ENCODE measurements at regions not wholly inside any gene's neighbourhood (a gene's known extent, or its start where the extent isn't known, plus 50 kb on each side); places are given as distances from the start of the nearest gene placed in this dataset.

DNA sequence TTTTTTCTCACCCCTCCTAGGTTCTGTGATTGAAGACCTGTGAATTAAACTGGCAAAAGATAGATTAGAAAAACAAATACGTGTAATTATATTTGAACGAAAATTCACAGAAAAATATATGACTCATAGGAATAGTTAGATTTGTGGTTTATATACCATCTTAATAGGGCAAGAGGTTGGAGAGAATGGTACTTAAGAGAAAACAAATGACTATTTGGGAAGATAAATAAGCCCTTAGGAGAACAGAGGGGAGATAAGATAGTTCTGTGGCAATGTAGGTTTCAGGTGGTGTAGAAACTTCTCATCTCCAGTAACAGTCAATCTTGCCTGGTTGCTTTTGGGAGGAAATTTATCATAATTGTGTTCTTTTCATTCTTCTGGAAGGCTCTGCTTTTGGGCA, 122.0 kb downstream of the PRDM9 start:
- TF ChIP-seq POLR2A (IDR thresholded peaks at IDR 0.05), result no peak
- TF ChIP-seq, protein P1, sequence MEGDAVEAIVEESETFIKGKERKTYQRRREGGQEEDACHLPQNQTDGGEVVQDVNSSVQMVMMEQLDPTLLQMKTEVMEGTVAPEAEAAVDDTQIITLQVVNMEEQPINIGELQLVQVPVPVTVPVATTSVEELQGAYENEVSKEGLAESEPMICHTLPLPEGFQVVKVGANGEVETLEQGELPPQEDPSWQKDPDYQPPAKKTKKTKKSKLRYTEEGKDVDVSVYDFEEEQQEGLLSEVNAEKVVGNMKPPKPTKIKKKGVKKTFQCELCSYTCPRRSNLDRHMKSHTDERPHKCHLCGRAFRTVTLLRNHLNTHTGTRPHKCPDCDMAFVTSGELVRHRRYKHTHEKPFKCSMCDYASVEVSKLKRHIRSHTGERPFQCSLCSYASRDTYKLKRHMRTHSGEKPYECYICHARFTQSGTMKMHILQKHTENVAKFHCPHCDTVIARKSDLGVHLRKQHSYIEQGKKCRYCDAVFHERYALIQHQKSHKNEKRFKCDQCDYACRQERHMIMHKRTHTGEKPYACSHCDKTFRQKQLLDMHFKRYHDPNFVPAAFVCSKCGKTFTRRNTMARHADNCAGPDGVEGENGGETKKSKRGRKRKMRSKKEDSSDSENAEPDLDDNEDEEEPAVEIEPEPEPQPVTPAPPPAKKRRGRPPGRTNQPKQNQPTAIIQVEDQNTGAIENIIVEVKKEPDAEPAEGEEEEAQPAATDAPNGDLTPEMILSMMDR (IDR thresholded peaks at IDR 0.05), result no peak
